ENCODE measurements at regions not wholly inside any gene's neighbourhood (a gene's known extent, or its start where the extent isn't known, plus 50 kb on each side); places are given as distances from the start of the nearest gene placed in this dataset.

DNA sequence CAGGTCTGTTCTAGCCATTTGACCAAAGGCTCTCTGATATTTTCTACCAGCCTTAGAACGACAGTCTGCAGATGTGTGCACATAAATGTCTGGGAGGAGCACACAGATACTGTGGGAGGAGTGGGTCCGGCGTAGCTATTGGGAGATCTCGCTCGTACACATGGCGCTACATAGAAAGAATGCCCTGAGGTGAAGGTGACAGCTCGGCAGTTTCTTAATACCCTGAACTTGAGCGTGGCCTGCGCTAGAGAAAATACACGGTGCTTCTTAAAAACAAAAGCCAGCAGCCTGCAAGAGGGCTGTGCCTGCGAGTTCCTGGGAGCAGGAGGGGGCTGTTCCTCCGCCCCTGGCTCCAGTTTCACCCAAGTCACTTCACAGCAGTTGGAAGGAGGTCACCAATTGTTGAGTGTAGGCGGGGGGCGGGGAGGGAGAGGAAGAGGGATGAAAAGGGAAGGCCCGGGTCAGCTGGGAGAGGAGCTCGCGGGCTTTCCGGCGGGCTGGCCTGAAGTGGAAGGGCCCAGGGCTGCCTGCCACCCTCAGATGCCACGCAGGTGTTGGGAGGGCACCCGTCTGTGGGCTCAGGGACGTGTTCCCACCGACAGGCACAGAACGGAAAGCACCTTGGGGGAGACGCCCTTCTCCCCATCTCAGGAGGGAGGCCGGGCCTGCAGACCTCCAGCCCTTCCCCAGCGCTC, 124.7 kb upstream of the ZNF516 start:
- TF ChIP-seq, protein P1, sequence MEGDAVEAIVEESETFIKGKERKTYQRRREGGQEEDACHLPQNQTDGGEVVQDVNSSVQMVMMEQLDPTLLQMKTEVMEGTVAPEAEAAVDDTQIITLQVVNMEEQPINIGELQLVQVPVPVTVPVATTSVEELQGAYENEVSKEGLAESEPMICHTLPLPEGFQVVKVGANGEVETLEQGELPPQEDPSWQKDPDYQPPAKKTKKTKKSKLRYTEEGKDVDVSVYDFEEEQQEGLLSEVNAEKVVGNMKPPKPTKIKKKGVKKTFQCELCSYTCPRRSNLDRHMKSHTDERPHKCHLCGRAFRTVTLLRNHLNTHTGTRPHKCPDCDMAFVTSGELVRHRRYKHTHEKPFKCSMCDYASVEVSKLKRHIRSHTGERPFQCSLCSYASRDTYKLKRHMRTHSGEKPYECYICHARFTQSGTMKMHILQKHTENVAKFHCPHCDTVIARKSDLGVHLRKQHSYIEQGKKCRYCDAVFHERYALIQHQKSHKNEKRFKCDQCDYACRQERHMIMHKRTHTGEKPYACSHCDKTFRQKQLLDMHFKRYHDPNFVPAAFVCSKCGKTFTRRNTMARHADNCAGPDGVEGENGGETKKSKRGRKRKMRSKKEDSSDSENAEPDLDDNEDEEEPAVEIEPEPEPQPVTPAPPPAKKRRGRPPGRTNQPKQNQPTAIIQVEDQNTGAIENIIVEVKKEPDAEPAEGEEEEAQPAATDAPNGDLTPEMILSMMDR (IDR thresholded peaks at IDR 0.05) = no peak
- TF ChIP-seq POLR2A (IDR thresholded peaks at IDR 0.05) = peak in 1 of 2 donors; percentile 72

Measured in thyroid gland (tissue), 4 donors.